ENCODE measurements at regions not wholly inside any gene's neighbourhood (a gene's known extent, or its start where the extent isn't known, plus 50 kb on each side); places are given as distances from the start of the nearest gene placed in this dataset.
"Not testable (repeated sequence)": the region's sequence is repeated elsewhere in the genome, so short reads cannot be mapped to it uniquely, and the experiment has no call there.

DNA sequence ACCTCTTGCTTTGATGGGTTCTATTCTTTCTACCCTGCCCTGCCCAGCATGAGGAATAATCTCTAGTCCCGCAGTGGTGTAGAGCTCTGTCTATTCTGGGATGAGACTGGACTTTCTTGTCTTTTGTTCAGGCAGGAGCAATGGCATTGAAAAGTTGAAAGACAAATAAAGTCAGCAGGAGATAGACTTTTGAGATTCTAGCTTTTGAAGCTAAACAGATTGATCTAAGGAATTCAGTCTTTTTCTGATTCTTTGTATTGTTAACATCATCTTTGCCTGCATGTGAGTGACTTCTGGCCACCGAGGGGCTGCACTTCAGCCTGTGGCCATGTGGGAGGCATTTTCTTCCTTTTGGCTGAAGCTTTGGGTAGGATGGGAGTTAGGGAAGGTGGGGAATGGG is 132.4 kb downstream of the MRPL57 start:
- POLR2A ChIA-PET = interaction anchor here (0.6 kb wide), 1 partner anchor 277 kb away, joined by 3 read pairs; no protein-coding TSS in a partner anchor
- Histone ChIP-seq H3K27me3 (ENCODE audit: control insufficient read depth, insufficient read depth, low read length) (no peaks in the 10 kb centered on the region), H3K4me3 (ENCODE audit: low read depth, low read length) (no peak overlapping the region), H3K9me3 (ENCODE audit: control insufficient read depth, insufficient read depth, low read length) (no peaks in the 10 kb centered on the region), H3K27ac (ENCODE audit: low read depth, low read length) (no peak overlapping the region)
- CTCF ChIA-PET = interaction anchor here (1.7 kb wide), 1 partner anchor 12 kb away, joined by 5 read pairs; no protein-coding TSS in a partner anchor
- TF ChIP-seq CTCF (IDR thresholded peaks at IDR 0.05; ENCODE audit: low read depth, low read length) = no peak
- DNase-seq (ENCODE audit: low read depth, low spot score) = no peak

- Histone ChIP-seq H3K9me3 (ENCODE audit: control insufficient read depth, insufficient read depth, low read length) (no peaks in the 10 kb centered on the region), H3K4me3 (ENCODE audit: low read depth, low read length) (no peak overlapping the region), H3K27ac (ENCODE audit: low read depth, low read length) (no peak overlapping the region), H3K27me3 (ENCODE audit: control insufficient read depth, insufficient read depth, low read length) (no peaks in the 10 kb centered on the region)
- ChIA-PET CTCF (interaction anchor here (0.6 kb wide), 1 partner anchor 13 kb away, joined by 3 read pairs; no protein-coding TSS in a partner anchor), POLR2A (no interaction called here)
- no peak for TF ChIP-seq CTCF (IDR thresholded peaks at IDR 0.05; ENCODE audit: low read depth, low read length)
- no peak for DNase-seq (ENCODE audit: low read depth, low spot score)
Measured at GRCh38 chr13:21309542-21310172, 133.2 kb downstream of the MRPL57 start.

GRCh38 chr13:21310220-21310619 is 133.8 kb downstream of the MRPL57 start:
- Histone ChIP-seq H3K9me3 (ENCODE audit: control insufficient read depth, insufficient read depth, low read length) (no peaks in the 10 kb centered on the region), H3K27me3 (ENCODE audit: control insufficient read depth, insufficient read depth, low read length) (no peaks in the 10 kb centered on the region), H3K27ac (ENCODE audit: low read depth, low read length) (no peak overlapping the region), H3K4me3 (ENCODE audit: low read depth, low read length) (no peak overlapping the region)
- no peak for TF ChIP-seq CTCF (IDR thresholded peaks at IDR 0.05; ENCODE audit: low read depth, low read length)
- no peak for DNase-seq (ENCODE audit: low read depth, low spot score)
- CTCF ChIA-PET = interaction anchor here (0.6 kb wide), 1 partner anchor 14 kb away, joined by 3 read pairs; no protein-coding TSS in a partner anchor
- POLR2A ChIA-PET = no interaction called here

GRCh38 chr13:21314976-21315375 is 138.5 kb downstream of the MRPL57 start:
- not testable (repeated sequence) for H3K27ac ChIP-seq (ENCODE audit: low read depth, low read length); H3K4me3 ChIP-seq (ENCODE audit: low read depth, low read length)
- CTCF ChIA-PET = interaction anchor here (0.9 kb wide), 1 partner anchor 16 kb away, joined by 3 read pairs; no protein-coding TSS in a partner anchor

GRCh38 chr13:21316376-21316775 is 139.9 kb downstream of the MRPL57 start:
- no peak for DNase-seq (ENCODE audit: low read depth, low spot score)
- no peak overlapping the region for H3K27ac ChIP-seq (ENCODE audit: low read depth, low read length)
- H3K9me3 ChIP-seq (ENCODE audit: control insufficient read depth, insufficient read depth, low read length) = peaks cover 15% of the 10 kb centered on the region; the same call in 1 of the 2 replicates
- H3K4me3 ChIP-seq (ENCODE audit: low read depth, low read length) = no peak overlapping the region
- no peak for TF ChIP-seq CTCF (IDR thresholded peaks at IDR 0.05; ENCODE audit: low read depth, low read length)
- POLR2A ChIA-PET = no interaction called here
- CTCF ChIA-PET = interaction anchor here (0.7 kb wide), 2 partner anchors 18 to 816 kb away, joined by 3 to 7 read pairs; no protein-coding TSS in a partner anchor
- no peaks in the 10 kb centered on the region for H3K27me3 ChIP-seq (ENCODE audit: control insufficient read depth, insufficient read depth, low read length)

More at GRCh38 chr13:21314976-21315375, 138.5 kb downstream of the MRPL57 start:
- POLR2A ChIA-PET; H3K27me3 ChIP-seq (ENCODE audit: control insufficient read depth, insufficient read depth, low read length); DNase-seq (ENCODE audit: low read depth, low spot score): not testable (repeated sequence)
- peaks cover 11% of the 10 kb centered on the region; the same call in 1 of the 2 replicates for H3K9me3 ChIP-seq (ENCODE audit: control insufficient read depth, insufficient read depth, low read length)

Data from AG04450 (cell line).